A549 (cell line): ENCODE measurements at regions not wholly inside any gene's neighbourhood (a gene's known extent, or its start where the extent isn't known, plus 50 kb on each side); places are given as distances from the start of the nearest gene placed in this dataset.

Experiments
- ATAC-seq, 2 experiments: fragments of 200-7000 bp in 1 of 2; fragments of >200 bp in 1 of 2; cut with Nextera tagmentation in 1 of 2; cut with Tn5 transposase in 1 of 2; 3 replicates each; pipeline versions ENCODE4 v1.8.0 to v1.9.1; 2018 to 2020; ENCODE audit warnings: mild to moderate bottlenecking in 1 of 2, moderate library complexity in 1 of 2
- CTCF ChIA-PET: fragments of 300-600 bp; sonication (Branson Sonifier 250); formaldehyde crosslinking; extraction: SDS; loops from one replicate; lab custom pipeline; 2021; ENCODE audit warnings: antibody characterized with exemption, inconsistent platforms; lab: Yijun Ruan, JAX
- POLR2A ChIA-PET: fragments of 350-600 bp; formaldehyde crosslinking; extraction: SDS; loops from one replicate; lab custom pipeline; 2021; ENCODE audit warnings: antibody characterized with exemption, inconsistent platforms; lab: Yijun Ruan, JAX
- DNase-seq, 2 experiments: peaks; one replicate each; pipeline versions ENCODE4 v3.0.0 to v3.0.0-alpha.2; 2011 to 2016; ENCODE audit warnings: low read depth in 1 of 2, low spot score in 1 of 2
- FAIRE-seq: peaks from 2 replicates; lab custom pipeline; 2011; peaks lifted over from hg19 to GRCh38; lab: Jason Lieb, UNC
- H3K27ac ChIP-seq, 2 experiments: fragments of >200 bp; sonication (Bioruptor Twin); formaldehyde crosslinking; 3 replicates each; pipeline ENCODE4 v1.5.1; 2016 to 2017
- H3K4me1 ChIP-seq: fragments of >200 bp; sonication (Bioruptor Twin); formaldehyde crosslinking; 3 replicates; pipeline ENCODE4 v1.6.1; 2016
- H3K4me2 ChIP-seq: fragments of >200 bp; sonication (Bioruptor Twin); formaldehyde crosslinking; 3 replicates; pipeline ENCODE4 v1.6.1; 2016
- H3K4me3 ChIP-seq: fragments of >200 bp; sonication (Bioruptor Twin); formaldehyde crosslinking; 3 replicates; pipeline ENCODE4 v1.5.1; 2016
- H3K9me3 ChIP-seq: fragments of >200 bp; sonication (Bioruptor Twin); formaldehyde crosslinking; 3 replicates; pipeline ENCODE4 v1.6.1; 2016
- CEBPB ChIP-seq, 2 experiments: fragments of >200 bp in 1 of 2; sonication (Bioruptor Twin) in 1 of 2; formaldehyde crosslinking in 1 of 2; IDR thresholded peaks; 2 replicates each; pipeline ENCODE4 v1.6.1; 2012 to 2016
- CHD4 ChIP-seq: fragments of 200-600 bp; sonication (generic); IDR thresholded peaks from 2 replicates; pipeline ENCODE4 v1.6.1; 2016; ENCODE audit warnings: antibody characterized with exemption, mild to moderate bottlenecking, borderline replicate concordance
- CTCF ChIP-seq: fragments of >200 bp; sonication (Bioruptor Twin); formaldehyde crosslinking; IDR thresholded peaks from 3 replicates; pipeline ENCODE4 v1.5.1; 2016
- E2F6 ChIP-seq: IDR thresholded peaks from 2 replicates; pipeline ENCODE4 v1.6.1; 2012; ENCODE audit warnings: low read depth, borderline replicate concordance
- EP300 ChIP-seq, 2 experiments: fragments of >200 bp; sonication (Bioruptor Twin); formaldehyde crosslinking; IDR thresholded peaks; 2 replicates in 1 of 2; 3 replicates in 1 of 2; pipeline ENCODE4 v1.6.1; 2016 to 2017
- ESRRA ChIP-seq: fragments of 150-350 bp; IDR thresholded peaks from 2 replicates; pipeline ENCODE4 v1.6.1; 2014; ENCODE audit warnings: mild to moderate bottlenecking, low read length, borderline replicate concordance
- GATA3 ChIP-seq: IDR thresholded peaks from 2 replicates; pipeline ENCODE4 v1.6.1; 2012; ENCODE audit warnings: borderline replicate concordance
- HDAC2 ChIP-seq: fragments of 200-600 bp; sonication (generic); IDR thresholded peaks from 2 replicates; pipeline ENCODE4 v1.6.1; 2016
- HEYL ChIP-seq: fragments of 250-450 bp; sonication (Bioruptor Pico); IDR thresholded peaks from 2 replicates; pipeline ENCODE4 v1.8.0; 2021; ENCODE audit warnings: mild to moderate bottlenecking, moderate library complexity
- HMGXB4 ChIP-seq: fragments of 250-450 bp; sonication (Bioruptor Pico); IDR thresholded peaks from 2 replicates; pipeline ENCODE4 v1.5.0; 2021; ENCODE audit warnings: mild to moderate bottlenecking, moderate library complexity, borderline replicate concordance
- HOXA7 ChIP-seq: fragments of 250-450 bp; sonication (Bioruptor Pico); IDR thresholded peaks from 2 replicates; pipeline ENCODE4 v1.5.0; 2020; ENCODE audit warnings: mild to moderate bottlenecking, moderate library complexity
- HOXB5 ChIP-seq: fragments of 250-450 bp; sonication (Bioruptor Pico); IDR thresholded peaks from 2 replicates; pipeline ENCODE4 v1.5.0; 2020; ENCODE audit warnings: mild to moderate bottlenecking, moderate library complexity
- JUNB ChIP-seq: fragments of >200 bp; sonication (Bioruptor Twin); formaldehyde crosslinking; IDR thresholded peaks from 2 replicates; pipeline ENCODE4 v1.6.1; 2016
- KDM1A ChIP-seq: fragments of 200-600 bp; sonication (generic); IDR thresholded peaks from 2 replicates; pipeline ENCODE4 v1.6.1; 2016; ENCODE audit warnings: low read depth, mild to moderate bottlenecking
- MAZ ChIP-seq: fragments of 150-350 bp; IDR thresholded peaks from 2 replicates; pipeline ENCODE4 v1.6.1; 2014; ENCODE audit warnings: antibody characterized with exemption, low read depth, low read length, borderline replicate concordance
- MYC ChIP-seq: IDR thresholded peaks from 2 replicates; pipeline ENCODE4 v1.6.1; 2012; ENCODE audit warnings: mild to moderate bottlenecking, inconsistent platforms, low read length, improper control_type of control experiment, borderline replicate concordance
- NFE2L2 ChIP-seq: fragments of 150-350 bp; conservative IDR thresholded peaks from 2 replicates; pipeline ENCODE4 v1.6.1; 2014; ENCODE audit warnings: low read length
- POLR2A ChIP-seq: IDR thresholded peaks from 2 replicates; pipeline ENCODE4 v1.6.1; 2012; ENCODE audit warnings: mild to moderate bottlenecking, low read length
- RAD21 ChIP-seq, 2 experiments: fragments of >200 bp in 1 of 2; sonication (Bioruptor Twin) in 1 of 2; formaldehyde crosslinking in 1 of 2; IDR thresholded peaks in 1 of 2; conservative IDR thresholded peaks in 1 of 2; 2 replicates in 1 of 2; 3 replicates in 1 of 2; pipeline ENCODE4 v1.6.1; 2012 to 2018; ENCODE audit warnings: inconsistent platforms in 1 of 2
- RCOR1 ChIP-seq: fragments of 150-350 bp; IDR thresholded peaks from 2 replicates; pipeline ENCODE4 v1.6.1; 2014; ENCODE audit warnings: antibody characterized with exemption, low read length, low read depth
- RNF2 ChIP-seq: fragments of 200-600 bp; sonication (generic); IDR thresholded peaks from 2 replicates; pipeline ENCODE4 v1.6.1; 2016; ENCODE audit warnings: low read depth, mild to moderate bottlenecking, antibody characterized with exemption, moderate library complexity, borderline replicate concordance
- SREBF2 ChIP-seq: fragments of 450-650 bp; IDR thresholded peaks from 2 replicates; pipeline ENCODE4 v1.6.1; 2014; ENCODE audit warnings: mild to moderate bottlenecking, moderate library complexity
- TFCP2L1 ChIP-seq: fragments of 250-450 bp; sonication (Bioruptor Pico); IDR thresholded peaks from 2 replicates; pipeline ENCODE4 v1.5.0; 2021; ENCODE audit warnings: mild to moderate bottlenecking
- ZFP36 ChIP-seq: fragments of 450-650 bp; IDR thresholded peaks from 2 replicates; pipeline ENCODE4 v1.6.1; 2014; ENCODE audit warnings: borderline replicate concordance; ENCODE audit not compliant: partially characterized antibody
- WGBS: methylation state at CpG from one replicate; pipeline ENCODE4 v1.1.6; 2017; ENCODE audit errors: missing lambda C conversion rate; 5-methylcytosine and 5-hydroxymethylcytosine counted together

- Histone ChIP-seq H3K4me1 (no peaks in the 10 kb centered on the region), H3K4me3 (no peak overlapping the region), H3K4me2 (no peak overlapping the region), H3K27ac (no peak overlapping the region), H3K9me3 (no peaks in the 10 kb centered on the region)
- DNase-seq (no peak), FAIRE-seq (no peak), ATAC-seq (no peak)
- ChIA-PET CTCF (no interaction called here), POLR2A (no interaction called here)
- no peak for TF ChIP-seq CEBPB (IDR thresholded peaks at IDR 0.05)
- TF ChIP-seq RCOR1 = no peak
- TF ChIP-seq HDAC2 = no peak
- no peak for TF ChIP-seq SREBF2
- no peak for TF ChIP-seq NFE2L2
- no peak for TF ChIP-seq HEYL (CRISPR knock-in tag)
- TF ChIP-seq TFCP2L1 (CRISPR knock-in tag) = no peak
- TF ChIP-seq GATA3 = no peak
- TF ChIP-seq ZFP36 = no peak
- TF ChIP-seq RAD21 (conservative IDR thresholded peaks at IDR 0.05 in 1 of 2, IDR thresholded peaks at IDR 0.05 in 1 of 2) = no peak
- TF ChIP-seq POLR2A = no peak
- WGBS = 4% methylated on average over 1 of the region's 1 CpG
Observed at GRCh38 chr2:78873526-78873925, 152.0 kb upstream of the REG3G start.

GRCh38 chr2:78876316-78876688 is 149.2 kb upstream of the REG3G start:
- Histone ChIP-seq H3K4me2 (no peak overlapping the region), H3K27ac (no peak overlapping the region), H3K9me3 (no peaks in the 10 kb centered on the region), H3K4me1 (no peaks in the 10 kb centered on the region), H3K4me3 (no peak overlapping the region)
- POLR2A ChIA-PET = no interaction called here
- CTCF ChIA-PET = no interaction called here
- no peak for ATAC-seq
- TF ChIP-seq KDM1A (no peak), GATA3 (no peak), HOXB5 (CRISPR knock-in tag) (no peak), HOXA7 (CRISPR knock-in tag) (no peak), CHD4 (no peak), E2F6 (no peak), RNF2 (no peak), ESRRA (no peak), EP300 (IDR thresholded peaks at IDR 0.05) (no peak), HMGXB4 (CRISPR knock-in tag) (no peak), NFE2L2 (no peak), MYC (no peak), ZFP36 (no peak), CEBPB (IDR thresholded peaks at IDR 0.05) (no peak), CTCF (no peak), MAZ (no peak), JUNB (no peak)
- no peak for FAIRE-seq
- no peak for DNase-seq
- 2% methylated on average over 2 of the region's 2 CpGs for WGBS
